RWPE2 (cell line): ENCODE measurements at regions not wholly inside any gene's neighbourhood (a gene's known extent, or its start where the extent isn't known, plus 50 kb on each side); places are given as distances from the start of the nearest gene placed in this dataset.
"Not testable (repeated sequence)": the region's sequence is repeated elsewhere in the genome, so short reads cannot be mapped to it uniquely, and the experiment has no call there.

Source experiments
- ATAC-seq: fragments of 200-7000 bp; cut with Tn5 transposase; 3 replicates; pipeline ENCODE4 v1.9.1; 2021; ENCODE audit warnings: low read depth
- DNase-seq: peaks from one replicate; pipeline ENCODE4 v3.0.0-alpha.2; 2020; ENCODE audit warnings: low spot score
- H3K27ac ChIP-seq: fragments of 450-650 bp; 2 replicates; pipeline ENCODE4 v1.5.1; 2017; ENCODE audit warnings: mild to moderate bottlenecking; ENCODE audit not compliant: poor library complexity, severe bottlenecking
- H3K27me3 ChIP-seq: fragments of 250-450 bp; sonication (Bioruptor Pico); 2 replicates; pipeline ENCODE4 v1.5.1; 2021; ENCODE audit warnings: mild to moderate bottlenecking, moderate library complexity; ENCODE audit not compliant: insufficient read depth, poor library complexity, severe bottlenecking
- H3K36me3 ChIP-seq: fragments of 250-450 bp; sonication (Bioruptor Pico); 2 replicates; pipeline ENCODE4 v1.5.1; 2020; ENCODE audit warnings: low read depth, mild to moderate bottlenecking, moderate library complexity
- H3K4me1 ChIP-seq: fragments of 250-450 bp; sonication (Bioruptor Pico); 2 replicates; pipeline ENCODE4 v1.5.1; 2021; ENCODE audit warnings: mild to moderate bottlenecking, moderate library complexity; ENCODE audit not compliant: insufficient read depth, poor library complexity, severe bottlenecking
- H3K4me3 ChIP-seq: fragments of 250-450 bp; sonication (Bioruptor Pico); 2 replicates; pipeline ENCODE4 v1.5.1; 2021; ENCODE audit warnings: mild to moderate bottlenecking, moderate library complexity; ENCODE audit not compliant: severe bottlenecking
- H3K9me3 ChIP-seq: fragments of 250-450 bp; sonication (Bioruptor Pico); 2 replicates; pipeline ENCODE4 v1.5.1; 2021; ENCODE audit warnings: mild to moderate bottlenecking, moderate library complexity; ENCODE audit not compliant: severe bottlenecking
- CTCF ChIP-seq: fragments of 450-650 bp; IDR thresholded peaks from one replicate; pipeline ENCODE4 v1.5.1; 2017; ENCODE audit warnings: mild to moderate bottlenecking, moderate library complexity; ENCODE audit not compliant: poor library complexity, severe bottlenecking

- H3K4me3 ChIP-seq: no peak overlapping the region
- H3K27ac ChIP-seq: no peak overlapping the region
- peak; percentile 88 for TF ChIP-seq CTCF
- no peaks in the 10 kb centered on the region for H3K27me3 ChIP-seq
- H3K9me3 ChIP-seq: no peaks in the 10 kb centered on the region
- no peaks in the 10 kb centered on the region for H3K4me1 ChIP-seq
- peak; percentile 55; the same call in 2 of the 3 replicates for ATAC-seq
- no peaks in the 10 kb centered on the region for H3K36me3 ChIP-seq
- no peak for DNase-seq
Measured at GRCh38 chr16:51982715-51983680, 563.9 kb downstream of the TOX3 start.

GRCh38 chr16:51981725-51982124, 565.2 kb downstream of the TOX3 start:
- Histone ChIP-seq H3K27ac (no peak overlapping the region), H3K27me3 (no peaks in the 10 kb centered on the region), H3K4me1 (no peaks in the 10 kb centered on the region), H3K4me3 (no peak overlapping the region), H3K9me3 (no peaks in the 10 kb centered on the region), H3K36me3 (no peaks in the 10 kb centered on the region)
- DNase-seq (no peak), ATAC-seq (no peak)
- no peak for TF ChIP-seq CTCF

- not testable (repeated sequence) for DNase-seq, H3K4me1 ChIP-seq, H3K4me3 ChIP-seq, H3K27ac ChIP-seq, H3K36me3 ChIP-seq, ATAC-seq, H3K9me3 ChIP-seq, H3K27me3 ChIP-seq
Measured at GRCh38 chr16:51977506-51977905, 569.4 kb downstream of the TOX3 start.

GRCh38 chr16:51971184-51971583, 575.8 kb downstream of the TOX3 start:
- H3K27ac ChIP-seq: no peak overlapping the region
- H3K4me1 ChIP-seq: no peaks in the 10 kb centered on the region
- ATAC-seq (no peak), DNase-seq (no peak)
- peak; percentile 45 for TF ChIP-seq CTCF
- no peaks in the 10 kb centered on the region for H3K36me3 ChIP-seq
- no peaks in the 10 kb centered on the region for H3K27me3 ChIP-seq
- no peaks in the 10 kb centered on the region for H3K9me3 ChIP-seq
- H3K4me3 ChIP-seq: no peak overlapping the region

- TF ChIP-seq CTCF: no peak
- DNase-seq (no peak), ATAC-seq (no peak)
- Histone ChIP-seq H3K36me3 (no peaks in the 10 kb centered on the region), H3K4me3 (no peak overlapping the region), H3K27ac (no peak overlapping the region), H3K9me3 (no peaks in the 10 kb centered on the region), H3K27me3 (no peaks in the 10 kb centered on the region), H3K4me1 (no peaks in the 10 kb centered on the region)
Measured at GRCh38 chr16:51968749-51969148, 578.2 kb downstream of the TOX3 start.
